GM23248 (cell line): ENCODE measurements at regions not wholly inside any gene's neighbourhood (a gene's known extent, or its start where the extent isn't known, plus 50 kb on each side); places are given as distances from the start of the nearest gene placed in this dataset.
A peak's percentile ranks its signal among the peaks of the same experiment; 100 is the strongest.

Experiments
- DNase-seq: peaks from one replicate; pipeline ENCODE4 v3.0.0-alpha.2; 2015
- H2AFZ ChIP-seq: fragments of 200-600 bp; sonication (generic); 2 replicates; pipeline ENCODE4 v1.6.1; 2016; ENCODE audit warnings: antibody characterized with exemption
- H3F3A ChIP-seq: fragments of 200-600 bp; sonication (generic); 2 replicates; pipeline ENCODE4 v1.6.1; 2016; ENCODE audit warnings: mild to moderate bottlenecking, antibody characterized with exemption, mixed run types; ENCODE audit not compliant: insufficient read depth
- H3K27ac ChIP-seq: fragments of 200-600 bp; sonication (generic); 2 replicates; pipeline ENCODE4 v1.5.1; 2016; ENCODE audit warnings: mild to moderate bottlenecking
- H3K27me3 ChIP-seq: fragments of 200-600 bp; sonication (generic); replicated peaks from 2 replicates; pipeline ENCODE4 v1.6.1; 2016; ENCODE audit warnings: mild to moderate bottlenecking; ENCODE audit not compliant: insufficient read depth
- H3K36me3 ChIP-seq: fragments of 200-600 bp; sonication (generic); 2 replicates; pipeline ENCODE4 v1.6.1; 2016; ENCODE audit warnings: low read depth, mild to moderate bottlenecking
- H3K4me1 ChIP-seq: fragments of 200-600 bp; sonication (generic); 2 replicates; pipeline ENCODE4 v1.6.1; 2016; ENCODE audit warnings: mild to moderate bottlenecking; ENCODE audit not compliant: insufficient read depth
- H3K4me2 ChIP-seq: fragments of 200-600 bp; sonication (generic); one replicate; pipeline ENCODE4 v1.6.1; 2016; ENCODE audit warnings: mild to moderate bottlenecking; ENCODE audit not compliant: unreplicated experiment
- H3K4me3 ChIP-seq: fragments of 200-600 bp; sonication (generic); 2 replicates; pipeline ENCODE4 v1.5.1; 2016; ENCODE audit warnings: mild to moderate bottlenecking
- H3K79me2 ChIP-seq: fragments of 200-600 bp; sonication (generic); 2 replicates; pipeline ENCODE4 v1.6.1; 2016; ENCODE audit warnings: mild to moderate bottlenecking; ENCODE audit not compliant: insufficient read depth
- H3K9ac ChIP-seq: fragments of 200-600 bp; sonication (generic); 2 replicates; pipeline ENCODE4 v1.6.1; 2016; ENCODE audit warnings: mild to moderate bottlenecking
- H3K9me2 ChIP-seq: fragments of 200-600 bp; sonication (generic); 2 replicates; pipeline ENCODE4 v1.6.1; 2016; ENCODE audit warnings: mixed run types, mild to moderate bottlenecking, moderate library complexity; ENCODE audit not compliant: insufficient read depth
- H3K9me3 ChIP-seq: fragments of 200-600 bp; sonication (generic); one replicate; pipeline ENCODE4 v1.6.1; 2017; ENCODE audit warnings: low read depth
- H4K20me1 ChIP-seq: fragments of 200-600 bp; sonication (generic); 2 replicates; pipeline ENCODE4 v1.6.0; 2016; ENCODE audit not compliant: insufficient read depth
- EZH2 ChIP-seq: fragments of 200-600 bp; sonication (generic); IDR thresholded peaks from 2 replicates; pipeline ENCODE4 v1.6.1; 2018; ENCODE audit warnings: antibody characterized with exemption, mild to moderate bottlenecking; ENCODE audit not compliant: insufficient read depth, poor library complexity, severe bottlenecking
- EZH2phosphoT487 ChIP-seq: fragments of 200-600 bp; sonication (generic); IDR thresholded peaks from 2 replicates; pipeline ENCODE4 v1.6.1; 2018; ENCODE audit warnings: antibody characterized with exemption, moderate library complexity, mild to moderate bottlenecking, low read depth; ENCODE audit not compliant: insufficient read depth
- WGBS, 2 experiments: methylation state at CpG; one replicate each; pipeline ENCODE4 v1.1.6; 2015 to 2017; ENCODE audit warnings: low lambda C conversion rate in 2 of 2, low coverage in 1 of 2; ENCODE audit errors: missing lambda C conversion rate in 2 of 2; 5-methylcytosine and 5-hydroxymethylcytosine counted together
- in situ Hi-C: fragments of 300-500 bp; cut with MboI; formaldehyde crosslinking; loops from 2 replicates; pipeline ENCODE4 v1.15.0; 2020

GRCh38 chr15:60096157-60096556, 92.0 kb downstream of the FOXB1 start:
- H3K9ac ChIP-seq: peak overlapping the region; percentile 44
- WGBS, 2 experiments: 48 to 50% methylated on average over 4 of the region's 4 CpGs
- peak overlapping the region; percentile 59 for H3K4me2 ChIP-seq

DNA sequence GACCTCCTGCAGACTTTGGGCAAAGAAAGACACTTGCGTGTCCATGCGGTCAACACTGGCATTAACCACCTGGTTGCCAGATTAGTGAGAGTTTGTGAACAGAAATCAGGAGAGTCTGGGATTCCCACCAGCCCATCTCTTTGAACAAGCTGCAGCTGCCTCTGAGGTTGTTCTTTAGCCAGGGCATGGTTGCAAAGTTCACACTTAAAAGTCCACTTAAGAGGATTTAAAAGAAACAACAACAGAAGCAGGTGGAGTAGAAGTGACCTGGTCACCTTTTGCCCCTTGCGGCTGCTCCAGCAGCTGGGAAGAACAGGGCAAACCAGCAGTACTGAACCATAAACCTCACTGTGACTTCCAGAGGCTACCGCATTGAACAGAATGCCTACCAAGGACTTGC, 97.3 kb downstream of the FOXB1 start:
- no peaks in the 10 kb centered on the region for H4K20me1 ChIP-seq
- 29 to 34% methylated on average over 4 of the region's 4 CpGs for WGBS, 2 experiments
- TF ChIP-seq EZH2phosphoT487: no peak
- TF ChIP-seq EZH2: no peak
- H3K36me3 ChIP-seq: no peaks in the 10 kb centered on the region
- no peak overlapping the region for H3K4me2 ChIP-seq
- no peaks in the 10 kb centered on the region for H3K79me2 ChIP-seq
- peaks cover 25% of the 10 kb centered on the region for H3K27me3 ChIP-seq
- H3K4me3 ChIP-seq: no peak overlapping the region
- no peak overlapping the region for H3K27ac ChIP-seq
- peaks cover 5% of the 10 kb centered on the region; the same call in 1 of the 2 replicates for H3F3A ChIP-seq
- no peaks in the 10 kb centered on the region for H3K9me3 ChIP-seq
- H2AFZ ChIP-seq: no peak overlapping the region
- H3K4me1 ChIP-seq: peaks cover 4% of the 10 kb centered on the region
- in situ Hi-C loops: no loop called here
- DNase-seq: no peak
- no peaks in the 10 kb centered on the region for H3K9me2 ChIP-seq
- H3K9ac ChIP-seq: no peak overlapping the region

More at GRCh38 chr15:60096157-60096556, 92.0 kb downstream of the FOXB1 start:
- H3K4me3 ChIP-seq: 0 out of 2 replicates have a peak overlapping the region, but pooled peaks have one; percentile 14
- H3K27me3 ChIP-seq: peaks cover 4% of the 10 kb centered on the region; the same call in 1 of the 2 replicates
- TF ChIP-seq EZH2phosphoT487: no peak
- DNase-seq: peak; percentile 78
- H3K9me2 ChIP-seq: peaks cover 5% of the 10 kb centered on the region; the same call in 1 of the 2 replicates
- H3K4me1 ChIP-seq: peaks cover 29% of the 10 kb centered on the region
- H3F3A ChIP-seq: peaks cover 24% of the 10 kb centered on the region
- H4K20me1 ChIP-seq: no peaks in the 10 kb centered on the region
- peak overlapping the region; percentile 48 for H2AFZ ChIP-seq
- peak overlapping the region; percentile 79 for H3K27ac ChIP-seq
- H3K36me3 ChIP-seq: no peaks in the 10 kb centered on the region
- in situ Hi-C loops: no loop called here
- H3K79me2 ChIP-seq: no peaks in the 10 kb centered on the region
- no peaks in the 10 kb centered on the region for H3K9me3 ChIP-seq

DNA sequence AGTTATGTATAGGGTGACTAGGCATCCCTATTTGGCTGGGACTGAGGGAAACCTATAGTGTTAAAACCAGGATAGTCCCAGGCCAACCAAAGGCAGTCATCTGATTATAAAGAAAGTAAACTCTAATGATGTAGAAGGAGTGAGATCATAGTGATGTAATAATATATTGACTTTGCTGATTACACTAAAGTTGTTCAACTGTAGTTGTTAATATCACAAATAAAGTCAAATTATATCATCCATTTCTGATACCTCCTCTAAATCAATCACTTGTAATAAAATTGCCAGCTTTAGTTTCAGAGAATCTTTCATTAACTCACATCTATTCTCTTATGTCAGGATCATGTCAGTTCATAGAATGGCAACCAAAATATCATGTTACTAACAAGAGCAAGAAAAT, 98.6 kb downstream of the FOXB1 start:
- Histone ChIP-seq H3K36me3 (no peaks in the 10 kb centered on the region), H3K4me1 (no peaks in the 10 kb centered on the region), H4K20me1 (no peaks in the 10 kb centered on the region), H3K27me3 (peaks cover 38% of the 10 kb centered on the region), H3K4me3 (no peak overlapping the region), H3K9ac (no peak overlapping the region), H3K27ac (no peak overlapping the region), H2AFZ (no peak overlapping the region), H3K4me2 (no peak overlapping the region), H3K9me3 (no peaks in the 10 kb centered on the region), H3K79me2 (no peaks in the 10 kb centered on the region), H3F3A (no peaks in the 10 kb centered on the region), H3K9me2 (no peaks in the 10 kb centered on the region)
- TF ChIP-seq EZH2phosphoT487: no peak
- TF ChIP-seq EZH2: no peak
- DNase-seq: no peak
- in situ Hi-C loops: no loop called here

- Histone ChIP-seq H3K9ac (no peak overlapping the region), H4K20me1 (no peaks in the 10 kb centered on the region), H3K4me2 (no peak overlapping the region), H3K9me2 (no peaks in the 10 kb centered on the region), H3K27ac (no peak overlapping the region), H3K9me3 (no peaks in the 10 kb centered on the region), H3K4me3 (no peak overlapping the region), H3K4me1 (no peaks in the 10 kb centered on the region), H2AFZ (no peak overlapping the region), H3K79me2 (no peaks in the 10 kb centered on the region), H3K27me3 (peaks cover 27% of the 10 kb centered on the region), H3F3A (no peaks in the 10 kb centered on the region), H3K36me3 (no peaks in the 10 kb centered on the region)
- no peak for DNase-seq
- 68 to 70% methylated on average over 5 of the region's 5 CpGs for WGBS, 2 experiments
- in situ Hi-C loops: no loop called here
- no peak for TF ChIP-seq EZH2phosphoT487
- TF ChIP-seq EZH2: no peak
Observed at GRCh38 chr15:60110909-60111308, 106.8 kb downstream of the FOXB1 start.
